Astrocyte (in vitro differentiated cells and primary cell): ENCODE measurements at regions not wholly inside any gene's neighbourhood (a gene's known extent, or its start where the extent isn't known, plus 50 kb on each side); places are given as distances from the start of the nearest gene placed in this dataset.

ENCODE experiments used
- EZH2 ChIP-seq: IDR thresholded peaks from 2 replicates; pipeline ENCODE4 v1.6.1; 2012; ENCODE audit warnings: mild to moderate bottlenecking, low read length, inconsistent platforms; ENCODE audit not compliant: insufficient read depth
- TF ChIP-seq, protein P1 (sequence below): IDR thresholded peaks from 2 replicates; pipeline ENCODE4 v1.5.1; 2011; ENCODE audit warnings: low read depth, mild to moderate bottlenecking, inconsistent platforms, low read length, moderate library complexity; ENCODE audit not compliant: insufficient read depth

DNA sequence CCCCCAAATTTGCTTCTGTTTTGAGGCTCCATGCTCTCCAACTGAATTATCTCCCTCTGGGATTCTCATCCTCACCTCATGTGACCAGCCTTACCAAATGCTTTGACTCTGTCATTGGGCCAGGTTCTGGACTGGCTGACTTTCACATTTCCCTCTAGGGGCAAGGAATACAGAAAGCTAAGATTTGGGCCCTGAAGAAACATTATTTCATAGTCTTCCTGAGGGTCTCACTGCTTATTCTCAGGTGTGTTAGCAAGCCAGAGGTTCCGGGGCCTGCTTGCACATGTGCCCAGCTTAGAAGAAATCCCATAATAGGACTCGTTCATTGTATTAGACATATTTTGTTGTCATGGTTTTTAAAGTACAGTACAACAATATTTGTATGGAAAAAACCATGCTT, 62.6 kb upstream of the TEX13D start:
- TF ChIP-seq, protein P1, sequence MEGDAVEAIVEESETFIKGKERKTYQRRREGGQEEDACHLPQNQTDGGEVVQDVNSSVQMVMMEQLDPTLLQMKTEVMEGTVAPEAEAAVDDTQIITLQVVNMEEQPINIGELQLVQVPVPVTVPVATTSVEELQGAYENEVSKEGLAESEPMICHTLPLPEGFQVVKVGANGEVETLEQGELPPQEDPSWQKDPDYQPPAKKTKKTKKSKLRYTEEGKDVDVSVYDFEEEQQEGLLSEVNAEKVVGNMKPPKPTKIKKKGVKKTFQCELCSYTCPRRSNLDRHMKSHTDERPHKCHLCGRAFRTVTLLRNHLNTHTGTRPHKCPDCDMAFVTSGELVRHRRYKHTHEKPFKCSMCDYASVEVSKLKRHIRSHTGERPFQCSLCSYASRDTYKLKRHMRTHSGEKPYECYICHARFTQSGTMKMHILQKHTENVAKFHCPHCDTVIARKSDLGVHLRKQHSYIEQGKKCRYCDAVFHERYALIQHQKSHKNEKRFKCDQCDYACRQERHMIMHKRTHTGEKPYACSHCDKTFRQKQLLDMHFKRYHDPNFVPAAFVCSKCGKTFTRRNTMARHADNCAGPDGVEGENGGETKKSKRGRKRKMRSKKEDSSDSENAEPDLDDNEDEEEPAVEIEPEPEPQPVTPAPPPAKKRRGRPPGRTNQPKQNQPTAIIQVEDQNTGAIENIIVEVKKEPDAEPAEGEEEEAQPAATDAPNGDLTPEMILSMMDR: no peak
- no peak for TF ChIP-seq EZH2
